ENCODE measurements at regions not wholly inside any gene's neighbourhood (a gene's known extent, or its start where the extent isn't known, plus 50 kb on each side); places are given as distances from the start of the nearest gene placed in this dataset.

DNA sequence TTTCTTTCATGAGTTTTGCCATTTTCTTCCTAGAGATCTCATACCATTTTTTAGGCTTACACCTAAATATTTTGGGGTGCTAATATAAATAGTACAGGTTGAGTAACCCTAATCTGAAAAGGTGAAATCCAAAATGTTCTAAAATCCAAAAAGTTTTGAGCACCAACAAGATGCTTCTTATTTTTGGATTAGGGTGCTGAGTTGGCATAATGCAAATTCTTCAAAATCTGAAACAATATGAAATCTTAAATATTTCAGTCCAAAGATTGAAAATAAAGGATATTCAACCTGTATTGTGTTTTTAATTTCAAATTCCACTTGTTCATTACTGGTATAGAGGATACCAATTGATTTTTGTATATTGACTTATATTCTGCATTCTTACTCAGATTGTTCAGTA lies 51.1 kb upstream of the KCNK2 start:
- no peaks in the 10 kb centered on the region for H3K4me1 ChIP-seq (ENCODE audit: control insufficient read depth in 2 of 2, insufficient read depth in 2 of 2, low read length in 2 of 2)
- Mint-ChIP-seq H3K4me3 (no peak overlapping the region), H3K9me3 (ENCODE audit: insufficient read depth) (no peaks in the 10 kb centered on the region), H3K4me1 (no peaks in the 10 kb centered on the region), H3K27me3 (no peaks in the 10 kb centered on the region), H3K27ac (no peak overlapping the region)
- H2AFZ ChIP-seq (ENCODE audit: insufficient read depth, low read depth, low read length, poor library complexity, severe bottlenecking), result no peak overlapping the region
- no peak for ATAC-seq (ENCODE audit: low read depth)
- POLR2A ChIA-PET, result no interaction called here
- H3K4me3 ChIP-seq (ENCODE audit: control extremely low read depth in 1 of 5, extremely low read depth in 1 of 5, insufficient read depth in 1 of 5, low read depth in 2 of 5, low read length in 4 of 5), result no peak overlapping the region
- no peaks in the 10 kb centered on the region for H3K9me3 ChIP-seq (ENCODE audit: control extremely low read depth in 1 of 3, control insufficient read depth in 2 of 3, insufficient read depth in 1 of 3, low read length in 2 of 3)
- H3K9ac ChIP-seq (ENCODE audit: low read length), result no peak overlapping the region
- H4K20me1 ChIP-seq (ENCODE audit: control insufficient read depth, insufficient read depth, low read length, poor library complexity, severe bottlenecking), result no peaks in the 10 kb centered on the region
- H3K36me3 ChIP-seq (replicated peaks in 1 of 2; ENCODE audit: control extremely low read depth in 1 of 2, control insufficient read depth in 1 of 2, extremely low read depth in 1 of 2, insufficient read depth in 2 of 2, low read length in 1 of 2), result no peaks in the 10 kb centered on the region
- TF ChIP-seq, protein P1, sequence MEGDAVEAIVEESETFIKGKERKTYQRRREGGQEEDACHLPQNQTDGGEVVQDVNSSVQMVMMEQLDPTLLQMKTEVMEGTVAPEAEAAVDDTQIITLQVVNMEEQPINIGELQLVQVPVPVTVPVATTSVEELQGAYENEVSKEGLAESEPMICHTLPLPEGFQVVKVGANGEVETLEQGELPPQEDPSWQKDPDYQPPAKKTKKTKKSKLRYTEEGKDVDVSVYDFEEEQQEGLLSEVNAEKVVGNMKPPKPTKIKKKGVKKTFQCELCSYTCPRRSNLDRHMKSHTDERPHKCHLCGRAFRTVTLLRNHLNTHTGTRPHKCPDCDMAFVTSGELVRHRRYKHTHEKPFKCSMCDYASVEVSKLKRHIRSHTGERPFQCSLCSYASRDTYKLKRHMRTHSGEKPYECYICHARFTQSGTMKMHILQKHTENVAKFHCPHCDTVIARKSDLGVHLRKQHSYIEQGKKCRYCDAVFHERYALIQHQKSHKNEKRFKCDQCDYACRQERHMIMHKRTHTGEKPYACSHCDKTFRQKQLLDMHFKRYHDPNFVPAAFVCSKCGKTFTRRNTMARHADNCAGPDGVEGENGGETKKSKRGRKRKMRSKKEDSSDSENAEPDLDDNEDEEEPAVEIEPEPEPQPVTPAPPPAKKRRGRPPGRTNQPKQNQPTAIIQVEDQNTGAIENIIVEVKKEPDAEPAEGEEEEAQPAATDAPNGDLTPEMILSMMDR (IDR thresholded peaks at IDR 0.05), result no peak
- TF ChIP-seq EZH2 (IDR thresholded peaks at IDR 0.05; ENCODE audit: borderline replicate concordance, insufficient read depth, low read depth, low read length, poor library complexity, severe bottlenecking), result no peak
- no peaks in the 10 kb centered on the region for H3K27me3 ChIP-seq (replicated peaks in 1 of 4; ENCODE audit: control extremely low read depth in 1 of 4, control insufficient read depth in 3 of 4, insufficient read depth in 4 of 4, low read length in 3 of 4)
- no peak for DNase-seq
- H3K4me2 ChIP-seq (replicated peaks; ENCODE audit: low read depth, low read length, poor library complexity, severe bottlenecking), result no peak overlapping the region
- intact Hi-C loops (cut with micrococcal nuclease), result no loop called here
- H3K79me2 ChIP-seq (ENCODE audit: control insufficient read depth, insufficient read depth, low read length), result no peaks in the 10 kb centered on the region
- CTCF ChIA-PET, result no interaction called here
- H3K27ac ChIP-seq (ENCODE audit: low read length in 2 of 2), result no peak overlapping the region
